Neural cell (in vitro differentiated cells): ENCODE measurements at regions not wholly inside any gene's neighbourhood (a gene's known extent, or its start where the extent isn't known, plus 50 kb on each side); places are given as distances from the start of the nearest gene placed in this dataset.

ENCODE experiments used
- CTCF ChIP-seq: fragments of 450-650 bp; IDR thresholded peaks from 2 replicates; pipeline ENCODE4 v1.5.1; 2014; ENCODE audit warnings: antibody characterized with exemption, mild to moderate bottlenecking, moderate library complexity; ENCODE audit not compliant: poor library complexity, severe bottlenecking
- EZH2 ChIP-seq: fragments of 200-600, 300-800 bp; shearing (Covaris generic), sonication (generic); IDR thresholded peaks from 2 replicates; pipeline ENCODE4 v1.6.1; 2014; ENCODE audit warnings: antibody characterized with exemption, low read length, borderline replicate concordance, mild to moderate bottlenecking; ENCODE audit not compliant: insufficient read depth, poor library complexity, severe bottlenecking
- MXI1 ChIP-seq: fragments of 450-650 bp; conservative IDR thresholded peaks from 2 replicates; pipeline ENCODE4 v1.6.1; 2014; ENCODE audit warnings: antibody characterized with exemption, mild to moderate bottlenecking; ENCODE audit not compliant: poor library complexity, severe bottlenecking
- POLR2AphosphoS5 ChIP-seq: IDR thresholded peaks from 2 replicates; pipeline ENCODE4 v1.6.1; 2012
- TAF1 ChIP-seq: IDR thresholded peaks from 2 replicates; pipeline ENCODE4 v1.6.1; 2012; ENCODE audit warnings: low read depth

- no peak for TF ChIP-seq CTCF
- no peak for TF ChIP-seq POLR2AphosphoS5
- no peak for TF ChIP-seq MXI1
- no peak for TF ChIP-seq EZH2
- no peak for TF ChIP-seq TAF1
These were observed 534.6 kb upstream of the PTBP2 start for GRCh38 chr1:96187020-96187419.
